OCI-LY3 (cell line): ENCODE measurements at regions not wholly inside any gene's neighbourhood (a gene's known extent, or its start where the extent isn't known, plus 50 kb on each side); places are given as distances from the start of the nearest gene placed in this dataset.

Experiments
- H2AFZ ChIP-seq: fragments of 200-600, 300-600 bp; shearing (Covaris generic); 2 replicates; pipeline ENCODE4 v1.6.0; 2014; ENCODE audit warnings: antibody characterized with exemption, low read depth, low read length
- H3K27ac ChIP-seq: fragments of 200-600, 300-600 bp; sonication (generic); 2 replicates; pipeline ENCODE4 v1.5.1; 2014; ENCODE audit warnings: mild to moderate bottlenecking, low read length, moderate library complexity, mixed read lengths
- H3K27me3 ChIP-seq: fragments of 200-600, 300-600 bp; sonication (generic); 2 replicates; pipeline ENCODE4 v1.6.1; 2014; ENCODE audit warnings: low read depth, low read length, mixed read lengths
- H3K36me3 ChIP-seq: fragments of 200-600, 300-600 bp; sonication (generic); replicated peaks from 2 replicates; pipeline ENCODE3; 2014; ENCODE audit warnings: low read depth, low read length, mixed read lengths
- H3K4me1 ChIP-seq: fragments of 300-600, 200-600 bp; sonication (generic); 2 replicates; pipeline ENCODE4 v1.6.1; 2014; ENCODE audit warnings: low read length, mixed read lengths
- H3K4me2 ChIP-seq: fragments of 200-600, 300-600 bp; sonication (generic); 2 replicates; pipeline ENCODE4 v1.6.1; 2014; ENCODE audit warnings: low read length, mixed read lengths
- H3K4me3 ChIP-seq: fragments of 300-600, 200-600 bp; sonication (generic); 2 replicates; pipeline ENCODE4 v1.5.1; 2014; ENCODE audit warnings: antibody characterized with exemption, mild to moderate bottlenecking, low read length, moderate library complexity
- H3K79me2 ChIP-seq: fragments of 300-600, 200-600 bp; shearing (Covaris generic); 2 replicates; pipeline ENCODE4 v1.6.1; 2014; ENCODE audit warnings: mild to moderate bottlenecking, low read length, mixed read lengths
- H3K9ac ChIP-seq: fragments of 300-600, 200-600 bp; shearing (Covaris generic); 2 replicates; pipeline ENCODE4 v1.6.0; 2014; ENCODE audit warnings: mild to moderate bottlenecking, low read length, moderate library complexity
- H3K9me3 ChIP-seq: fragments of 200-600, 300-600 bp; shearing (Covaris generic); 2 replicates; pipeline ENCODE4 v1.6.1; 2014; ENCODE audit warnings: low read length, mixed read lengths; ENCODE audit not compliant: insufficient read depth
- H4K20me1 ChIP-seq: fragments of 200-600, 300-600 bp; sonication (generic); 2 replicates; pipeline ENCODE4 v1.6.1; 2016; ENCODE audit warnings: low read length, mixed read lengths; ENCODE audit not compliant: insufficient read depth
- EZH2phosphoT487 ChIP-seq: fragments of 200-600 bp; shearing (Covaris generic); IDR thresholded peaks from 2 replicates; pipeline ENCODE4 v1.6.1; 2018; ENCODE audit warnings: antibody characterized with exemption, mixed run types, low read depth
- TF ChIP-seq, protein P1 (sequence below): fragments of 200-600, 300-600 bp; sonication (generic); IDR thresholded peaks from 2 replicates; pipeline ENCODE4 v1.5.1; 2014; ENCODE audit warnings: antibody characterized with exemption, low read length, low read depth

DNA sequence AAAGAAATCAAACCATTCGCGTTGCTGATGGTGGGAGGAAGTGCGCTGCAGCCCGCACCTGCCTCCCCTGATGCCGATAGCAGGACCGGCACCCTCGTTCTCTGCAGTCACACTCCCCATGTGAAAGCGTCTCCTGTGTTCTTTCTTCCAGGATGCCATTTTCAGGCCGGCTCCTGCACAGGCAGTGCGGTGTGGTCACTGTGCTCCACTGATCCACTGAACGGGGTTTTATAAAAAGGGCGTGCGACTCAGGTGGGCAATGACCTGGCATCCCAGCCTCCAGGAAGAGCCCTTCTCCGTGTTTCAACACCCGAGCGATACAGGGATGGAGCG is 88.3 kb upstream of the SNTG2 start:
- Histone ChIP-seq H3K9me3 (no peaks in the 10 kb centered on the region), H4K20me1 (no peaks in the 10 kb centered on the region), H3K4me1 (no peaks in the 10 kb centered on the region), H3K27ac (no peak overlapping the region), H3K27me3 (no peaks in the 10 kb centered on the region), H3K9ac (no peak overlapping the region), H2AFZ (no peak overlapping the region), H3K4me2 (no peak overlapping the region), H3K4me3 (no peak overlapping the region), H3K36me3 (no peaks in the 10 kb centered on the region), H3K79me2 (no peaks in the 10 kb centered on the region)
- TF ChIP-seq, protein P1, sequence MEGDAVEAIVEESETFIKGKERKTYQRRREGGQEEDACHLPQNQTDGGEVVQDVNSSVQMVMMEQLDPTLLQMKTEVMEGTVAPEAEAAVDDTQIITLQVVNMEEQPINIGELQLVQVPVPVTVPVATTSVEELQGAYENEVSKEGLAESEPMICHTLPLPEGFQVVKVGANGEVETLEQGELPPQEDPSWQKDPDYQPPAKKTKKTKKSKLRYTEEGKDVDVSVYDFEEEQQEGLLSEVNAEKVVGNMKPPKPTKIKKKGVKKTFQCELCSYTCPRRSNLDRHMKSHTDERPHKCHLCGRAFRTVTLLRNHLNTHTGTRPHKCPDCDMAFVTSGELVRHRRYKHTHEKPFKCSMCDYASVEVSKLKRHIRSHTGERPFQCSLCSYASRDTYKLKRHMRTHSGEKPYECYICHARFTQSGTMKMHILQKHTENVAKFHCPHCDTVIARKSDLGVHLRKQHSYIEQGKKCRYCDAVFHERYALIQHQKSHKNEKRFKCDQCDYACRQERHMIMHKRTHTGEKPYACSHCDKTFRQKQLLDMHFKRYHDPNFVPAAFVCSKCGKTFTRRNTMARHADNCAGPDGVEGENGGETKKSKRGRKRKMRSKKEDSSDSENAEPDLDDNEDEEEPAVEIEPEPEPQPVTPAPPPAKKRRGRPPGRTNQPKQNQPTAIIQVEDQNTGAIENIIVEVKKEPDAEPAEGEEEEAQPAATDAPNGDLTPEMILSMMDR: no peak
- TF ChIP-seq EZH2phosphoT487: no peak

GRCh38 chr2:861655-862354 is 88.8 kb upstream of the SNTG2 start:
- no peaks in the 10 kb centered on the region for H4K20me1 ChIP-seq
- H3K27ac ChIP-seq: no peak overlapping the region
- no peaks in the 10 kb centered on the region for H3K79me2 ChIP-seq
- no peaks in the 10 kb centered on the region for H3K36me3 ChIP-seq
- H3K4me1 ChIP-seq: no peaks in the 10 kb centered on the region
- no peak overlapping the region for H3K4me3 ChIP-seq
- no peak overlapping the region for H2AFZ ChIP-seq
- H3K27me3 ChIP-seq: no peaks in the 10 kb centered on the region
- H3K4me2 ChIP-seq: no peak overlapping the region
- no peak overlapping the region for H3K9ac ChIP-seq
- no peak for TF ChIP-seq EZH2phosphoT487
- TF ChIP-seq, protein P1: no peak
- H3K9me3 ChIP-seq: no peaks in the 10 kb centered on the region

GRCh38 chr2:860259-860855 is 90.3 kb upstream of the SNTG2 start:
- no peak overlapping the region for H3K4me2 ChIP-seq
- H3K4me1 ChIP-seq: no peaks in the 10 kb centered on the region
- H3K79me2 ChIP-seq: no peaks in the 10 kb centered on the region
- H3K4me3 ChIP-seq: no peak overlapping the region
- no peak for TF ChIP-seq EZH2phosphoT487
- TF ChIP-seq, protein P1: no peak
- no peaks in the 10 kb centered on the region for H3K27me3 ChIP-seq
- H2AFZ ChIP-seq: no peak overlapping the region
- no peaks in the 10 kb centered on the region for H4K20me1 ChIP-seq
- no peak overlapping the region for H3K9ac ChIP-seq
- H3K9me3 ChIP-seq: no peaks in the 10 kb centered on the region
- H3K27ac ChIP-seq: no peak overlapping the region
- no peaks in the 10 kb centered on the region for H3K36me3 ChIP-seq

- Histone ChIP-seq H3K4me1 (no peaks in the 10 kb centered on the region), H3K36me3 (no peaks in the 10 kb centered on the region), H3K79me2 (no peaks in the 10 kb centered on the region), H3K27ac (no peak overlapping the region), H3K4me2 (no peak overlapping the region), H3K27me3 (no peaks in the 10 kb centered on the region), H2AFZ (no peak overlapping the region), H3K9ac (no peak overlapping the region), H3K4me3 (no peak overlapping the region), H3K9me3 (no peaks in the 10 kb centered on the region), H4K20me1 (no peaks in the 10 kb centered on the region)
- TF ChIP-seq, protein P1: no peak
- no peak for TF ChIP-seq EZH2phosphoT487
These were observed 92.0 kb upstream of the SNTG2 start for GRCh38 chr2:858646-859045.
